Colon (tissue), 2 donors: ENCODE measurements at regions not wholly inside any gene's neighbourhood (a gene's known extent, or its start where the extent isn't known, plus 50 kb on each side); places are given as distances from the start of the nearest gene placed in this dataset.
"Not testable (repeated sequence)": the region's sequence is repeated elsewhere in the genome, so short reads cannot be mapped to it uniquely, and the experiment has no call there.

ENCODE experiments used
- FAIRE-seq: peaks from 2 replicates; lab custom pipeline; 2012; peaks lifted over from hg19 to GRCh38; lab: Jason Lieb, UNC
- donor health status: control.
- donor health status: control.

DNA sequence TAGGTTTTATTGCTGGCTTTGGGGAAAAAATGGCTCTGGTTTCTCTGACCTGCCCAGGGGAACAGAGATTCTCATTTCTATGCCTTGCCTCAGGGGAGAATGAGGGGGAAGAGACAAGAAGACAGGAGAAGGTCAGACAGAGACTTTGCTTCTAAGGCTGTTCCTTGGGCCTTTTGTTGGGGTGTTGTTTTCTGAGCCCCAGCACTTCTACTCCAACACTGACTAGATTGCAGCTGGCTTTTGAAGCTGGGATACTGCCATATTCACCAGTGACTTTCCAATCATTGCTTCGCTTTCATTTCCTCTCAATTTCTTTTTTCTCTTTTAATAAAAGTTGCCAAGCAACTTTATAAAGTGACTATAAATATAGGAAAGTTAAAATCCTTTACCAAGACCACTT lies 143.2 kb upstream of the ARHGEF26 start:
- no peak for FAIRE-seq

DNA sequence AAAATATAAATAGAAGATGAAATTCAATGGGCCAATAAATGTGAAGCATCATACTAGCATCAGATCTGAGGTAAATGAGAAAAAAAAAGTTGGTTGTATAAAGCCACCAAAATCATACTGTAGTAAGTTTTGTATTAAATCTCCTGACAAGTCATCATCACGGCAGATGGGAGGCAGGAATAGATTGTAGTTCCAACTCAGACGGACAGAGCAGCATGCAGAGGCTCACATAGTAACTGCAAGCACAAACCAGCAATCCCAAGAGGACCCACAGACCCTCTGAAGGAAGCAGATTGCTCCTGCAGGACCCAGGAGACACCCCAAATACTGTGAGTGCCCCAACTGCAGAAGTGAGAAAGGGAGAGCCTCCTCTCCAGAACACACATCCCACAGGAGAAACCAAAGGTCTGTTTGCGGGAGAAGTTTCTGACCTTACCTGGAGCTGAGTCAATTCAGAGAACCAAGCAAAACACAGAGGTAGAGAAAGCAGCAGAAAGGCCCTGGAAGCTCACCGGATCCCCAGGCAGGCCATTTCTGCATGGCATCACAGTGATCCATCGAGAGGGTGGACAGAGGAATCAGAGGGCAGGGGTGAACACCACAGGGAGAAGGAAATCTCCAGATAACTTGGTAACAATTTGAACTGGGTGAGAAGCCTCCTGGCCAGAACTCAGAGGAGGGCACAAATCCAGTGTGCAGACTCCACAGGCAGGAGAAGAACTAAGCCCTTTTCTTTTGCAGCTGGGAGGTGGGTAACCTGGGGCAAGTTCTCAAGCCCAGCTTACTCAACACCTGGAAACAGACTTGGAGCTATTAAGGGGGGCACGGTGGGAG lies 141.6 kb upstream of the ARHGEF26 start:
- no peak for FAIRE-seq

DNA sequence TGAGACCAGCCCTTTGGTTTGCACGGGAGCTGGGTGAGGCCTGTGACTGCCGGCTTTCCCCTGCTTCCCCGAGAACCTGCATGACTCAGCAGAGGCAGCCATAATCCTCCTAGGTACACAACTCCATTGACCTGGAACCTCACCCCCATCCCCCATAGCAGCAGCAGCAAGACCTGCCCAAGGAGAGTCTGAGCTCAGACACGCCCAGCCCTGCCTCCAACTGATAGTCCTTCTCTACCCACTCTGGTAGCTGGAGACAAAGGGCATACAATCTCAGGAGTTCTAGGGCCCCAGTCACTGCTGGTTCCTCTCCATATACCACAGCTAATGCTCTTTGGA lies 141.0 kb upstream of the ARHGEF26 start:
- no peak for FAIRE-seq

DNA sequence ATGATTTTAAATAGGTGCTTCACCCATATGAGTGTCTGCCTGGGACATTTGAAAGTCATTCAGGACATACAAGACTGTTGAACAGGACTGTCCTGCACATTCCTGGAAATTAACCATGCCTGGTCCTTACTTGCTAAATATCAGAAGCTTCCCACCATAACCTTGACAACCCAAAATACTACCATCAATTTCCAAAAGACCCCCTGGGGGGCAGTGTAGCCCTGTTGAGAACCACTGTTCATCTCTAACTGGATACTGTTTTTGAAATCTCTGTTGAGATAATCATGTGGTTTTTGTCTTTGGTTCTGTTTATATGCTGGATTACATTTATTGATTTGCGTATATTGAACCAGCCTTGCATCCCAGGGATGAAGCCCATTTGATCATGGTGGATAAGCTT lies 123.8 kb upstream of the ARHGEF26 start:
- FAIRE-seq, result not testable (repeated sequence)

DNA sequence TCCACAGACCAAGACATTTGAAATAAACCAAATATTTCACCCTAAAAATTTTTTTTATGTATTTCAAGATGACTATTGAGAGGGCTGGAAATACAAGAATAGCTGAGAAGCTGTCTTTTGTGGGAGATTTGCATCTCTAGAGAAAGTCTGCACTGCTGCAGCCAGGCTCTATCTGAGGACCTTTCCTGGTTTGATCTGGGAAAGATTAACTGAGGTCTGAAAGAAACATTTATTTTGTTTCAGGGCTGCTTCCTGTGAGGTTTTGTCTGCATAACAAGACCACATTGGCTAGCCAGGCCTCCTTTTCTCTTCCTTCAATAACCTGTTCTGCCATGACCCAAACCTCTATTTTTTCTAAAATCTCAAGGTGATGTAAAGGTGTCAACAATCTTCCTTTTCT lies 117.5 kb upstream of the ARHGEF26 start:
- FAIRE-seq, result no peak

DNA sequence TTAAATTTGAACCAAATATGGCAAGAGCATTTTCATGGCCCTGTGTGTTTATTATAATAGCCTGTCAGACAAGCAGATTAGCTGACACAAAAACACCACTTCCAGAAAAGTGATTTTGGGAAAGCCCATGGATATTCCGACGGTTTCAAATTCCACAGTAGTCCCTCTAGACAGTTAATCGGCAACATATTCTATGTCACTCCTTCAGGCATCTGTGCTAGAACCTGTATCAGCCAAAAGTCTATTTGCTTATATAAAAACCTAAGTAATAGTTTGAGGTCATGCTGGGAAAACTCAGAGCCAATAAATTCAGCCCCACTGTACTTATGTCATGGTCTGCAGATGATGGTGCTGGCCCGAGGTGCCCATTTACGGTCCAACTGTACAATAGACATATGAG lies 110.2 kb upstream of the ARHGEF26 start:
- no peak for FAIRE-seq

DNA sequence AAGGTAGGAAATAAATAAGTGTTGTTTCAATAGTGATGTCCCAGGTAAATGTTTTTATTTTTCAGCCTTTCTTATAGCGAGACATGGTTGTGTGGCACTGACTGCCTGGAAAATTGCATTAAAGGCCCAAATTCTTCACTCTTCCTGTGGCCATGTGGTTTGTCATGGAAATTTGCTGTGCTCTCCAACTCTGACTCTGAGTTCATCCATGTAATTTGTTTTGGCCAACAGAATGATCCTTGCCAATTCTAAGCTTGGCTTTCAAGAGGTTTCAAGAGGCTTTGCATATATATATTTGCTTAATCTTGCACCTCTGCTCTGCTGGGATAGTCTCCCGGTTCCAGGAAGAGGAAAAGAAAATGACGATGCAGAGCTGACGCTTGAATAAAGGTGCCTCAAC lies 107.5 kb upstream of the ARHGEF26 start:
- no peak for FAIRE-seq

DNA sequence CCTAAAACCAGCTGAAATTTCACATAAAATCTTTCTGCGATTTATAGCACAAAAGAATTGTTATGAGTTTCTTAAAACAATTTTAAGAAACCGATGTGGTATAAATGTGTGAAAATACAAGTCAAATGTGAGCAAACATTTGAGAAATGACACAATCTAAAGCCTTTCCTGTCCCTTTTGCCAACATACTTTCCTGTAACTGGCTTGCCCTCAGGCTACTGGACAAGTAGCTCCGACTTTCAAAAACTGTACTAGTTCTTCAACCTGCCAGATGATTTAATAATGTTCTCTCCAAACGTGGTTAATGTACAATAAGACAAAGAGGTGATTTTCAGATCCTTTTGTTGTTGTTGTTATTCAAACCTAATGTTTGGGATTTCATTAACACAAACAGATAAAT lies 105.9 kb upstream of the ARHGEF26 start:
- FAIRE-seq, result no peak

DNA sequence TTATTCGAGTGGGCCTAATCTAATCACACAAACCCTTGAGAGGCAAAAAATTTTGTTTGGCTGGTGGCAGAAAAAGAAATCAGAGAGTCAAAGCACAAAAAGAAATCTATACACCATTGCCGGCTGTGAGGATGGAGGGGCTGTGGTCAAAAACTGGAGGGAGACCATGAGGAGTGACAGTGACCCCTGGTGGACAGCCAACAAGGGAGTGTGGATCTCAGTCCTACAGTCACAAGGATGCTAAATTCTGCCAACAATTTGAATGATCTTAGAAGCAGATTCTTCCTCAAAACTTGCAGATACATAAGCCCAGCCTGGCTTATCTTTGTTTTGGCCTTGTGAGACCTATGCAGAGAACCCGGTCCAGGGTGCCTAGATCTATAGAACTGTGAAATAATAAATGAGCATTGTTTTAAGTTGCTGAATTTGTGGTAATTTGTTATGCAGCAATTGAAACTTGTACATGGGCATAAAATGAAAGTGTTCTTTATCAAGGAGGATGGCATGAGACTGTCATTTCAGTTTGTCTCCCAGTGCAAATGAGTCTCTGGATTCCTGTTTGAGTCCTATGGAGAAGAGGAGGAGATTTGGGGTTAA lies 103.0 kb upstream of the ARHGEF26 start:
- FAIRE-seq, result no peak

DNA sequence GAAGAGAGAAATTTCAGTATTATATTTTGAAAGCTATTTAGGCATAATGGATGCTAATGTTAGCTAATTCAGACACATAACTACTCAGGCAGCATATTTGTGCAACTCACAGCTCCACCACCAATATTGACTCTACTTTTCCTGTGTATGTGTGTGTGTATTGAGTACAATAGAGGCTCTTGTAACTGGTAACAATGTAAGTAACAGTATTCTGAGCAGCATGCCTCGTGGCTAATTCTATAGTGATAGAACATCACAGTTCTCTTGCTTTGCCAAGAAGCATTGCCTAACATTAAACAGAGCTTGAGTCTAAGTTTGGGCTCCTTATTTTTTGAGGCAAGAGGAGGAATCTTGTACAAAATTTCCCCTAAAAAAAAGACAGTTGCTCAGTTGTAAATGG lies 98.6 kb upstream of the ARHGEF26 start:
- no peak for FAIRE-seq

DNA sequence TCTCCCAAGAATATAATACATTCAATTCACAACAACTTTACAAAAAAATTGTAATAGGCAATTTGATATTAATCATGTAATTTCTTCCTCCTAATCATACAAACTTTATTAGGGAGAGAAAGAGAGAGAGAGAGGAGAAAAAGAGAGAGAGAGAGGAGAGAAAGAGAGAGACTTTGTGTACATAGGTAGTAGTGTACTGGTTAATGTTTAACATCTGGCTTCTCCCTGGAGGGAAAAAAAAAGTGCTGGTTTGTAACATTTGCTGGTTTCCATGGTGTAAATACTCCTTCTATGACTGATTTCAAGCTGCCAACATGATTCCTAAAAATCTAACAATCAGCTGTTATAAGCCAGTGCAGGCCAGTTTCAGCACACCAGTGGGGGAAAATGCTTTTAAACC lies 98.0 kb upstream of the ARHGEF26 start:
- no peak for FAIRE-seq

DNA sequence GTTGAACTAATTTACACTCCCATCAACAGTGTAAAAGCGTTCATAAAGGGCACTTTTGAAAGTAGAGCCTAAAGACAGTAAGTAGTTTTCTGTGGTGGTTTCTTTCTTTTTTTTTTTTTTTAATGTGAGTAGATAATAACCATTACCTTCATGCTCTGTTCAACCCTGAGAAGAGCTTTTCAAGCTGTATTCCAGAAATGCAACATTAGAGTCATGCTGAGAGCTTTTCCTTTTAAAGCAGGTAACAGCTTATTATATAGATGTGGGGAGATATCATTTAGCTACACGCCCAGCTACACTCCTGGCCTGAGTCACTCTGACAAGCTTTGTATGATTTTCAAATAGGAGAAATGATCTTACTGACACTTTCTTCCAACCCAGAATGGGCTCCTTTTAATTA lies 96.2 kb upstream of the ARHGEF26 start:
- no peak for FAIRE-seq

DNA sequence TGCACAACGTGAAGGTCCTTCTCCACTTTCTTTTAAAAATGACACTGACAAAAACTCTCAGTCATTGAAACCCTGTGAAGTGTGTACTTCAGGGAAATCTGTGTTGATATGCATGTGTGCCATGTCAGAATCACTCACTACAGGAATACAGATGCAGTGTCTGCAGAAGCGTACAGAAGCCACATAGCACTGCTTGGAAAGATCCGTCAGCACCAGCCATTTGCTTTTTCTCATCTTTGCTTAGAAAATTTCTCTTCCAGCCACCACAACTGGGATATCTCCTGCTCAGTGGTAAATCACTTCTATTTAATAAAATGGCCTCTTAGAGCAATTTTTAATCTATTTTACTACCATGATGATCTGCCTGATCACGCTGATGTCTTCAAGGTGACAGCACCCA lies 91.3 kb upstream of the ARHGEF26 start:
- no peak for FAIRE-seq

DNA sequence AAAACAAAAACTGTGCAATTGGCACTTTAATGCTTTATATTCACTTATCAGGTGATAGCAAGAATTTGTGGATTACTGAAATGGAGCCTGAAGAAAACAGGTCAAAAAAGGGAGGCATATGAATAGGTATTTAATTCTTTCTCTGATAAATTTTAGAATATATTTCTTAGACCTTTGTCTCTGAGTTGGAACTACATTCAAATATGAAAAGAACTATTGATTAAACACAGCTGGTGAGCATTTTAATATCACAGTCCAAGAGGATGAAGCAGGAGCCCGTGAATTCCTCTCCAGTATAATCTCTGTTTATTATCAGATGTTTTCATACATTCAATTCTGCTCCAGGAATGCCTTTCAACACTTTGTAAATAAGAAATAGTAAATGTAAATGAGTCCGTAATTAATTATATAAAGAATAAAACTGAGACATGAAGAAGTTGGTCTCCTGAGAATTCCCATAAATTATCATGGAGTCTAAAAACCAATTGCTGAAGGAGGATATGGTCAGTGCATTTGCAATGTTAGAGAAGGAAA lies 86.3 kb upstream of the ARHGEF26 start:
- FAIRE-seq, result no peak

DNA sequence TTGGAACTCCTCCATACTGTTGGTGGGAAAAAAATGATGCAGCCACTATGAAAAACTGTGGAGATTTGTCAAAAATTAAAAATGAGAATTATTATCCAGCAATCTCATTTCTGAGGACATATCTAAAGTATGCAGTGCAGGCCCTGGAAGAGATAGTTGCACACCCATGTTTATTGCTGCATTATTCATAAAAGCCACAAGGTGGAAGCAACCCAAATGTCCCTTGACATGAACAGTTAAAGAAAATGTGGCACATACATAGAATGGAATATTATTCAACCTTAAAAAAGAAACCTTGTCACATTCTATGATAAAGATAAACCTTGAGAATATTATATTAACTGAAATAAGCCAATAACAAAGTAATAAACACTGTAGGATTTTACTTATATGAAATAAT lies 80.9 kb upstream of the ARHGEF26 start:
- FAIRE-seq, result peak; percentile 36

DNA sequence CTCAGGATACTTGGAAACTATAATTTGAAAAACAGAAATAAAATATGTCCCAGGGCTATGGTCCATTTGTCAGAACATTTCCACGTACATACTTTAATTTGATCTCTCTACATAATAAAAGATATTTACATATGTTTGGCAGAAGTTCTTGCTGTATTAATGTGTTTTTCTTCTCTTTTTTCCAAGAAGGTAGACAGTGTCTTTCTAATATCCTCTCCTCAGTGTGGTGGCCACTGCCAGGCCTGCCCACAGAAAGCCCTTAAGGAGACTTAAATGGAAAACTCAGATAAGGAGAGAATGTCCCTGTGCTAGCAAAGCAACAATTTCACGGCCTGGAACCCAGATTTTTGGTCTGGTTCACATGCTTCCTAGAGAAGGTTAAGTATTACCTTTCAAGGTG lies 76.5 kb upstream of the ARHGEF26 start:
- no peak for FAIRE-seq

DNA sequence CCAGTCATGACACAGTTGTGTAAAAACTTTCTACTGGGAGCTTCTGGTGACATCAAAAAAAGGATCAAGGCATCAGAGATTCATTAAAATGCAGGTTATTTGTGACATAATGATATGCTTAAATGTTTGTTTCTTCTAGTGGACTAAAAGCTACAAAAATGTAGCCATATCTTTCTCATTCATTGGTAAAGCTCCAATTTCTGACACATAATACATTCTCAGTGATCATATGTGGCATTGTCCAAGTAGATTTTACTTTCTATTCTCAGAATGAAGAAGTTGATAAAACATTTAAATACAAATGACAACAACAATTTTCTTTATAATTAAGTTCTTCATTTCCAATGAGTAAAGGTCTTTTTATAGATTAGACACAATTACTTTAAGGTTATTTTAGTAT lies 71.0 kb upstream of the ARHGEF26 start:
- FAIRE-seq, result no peak

DNA sequence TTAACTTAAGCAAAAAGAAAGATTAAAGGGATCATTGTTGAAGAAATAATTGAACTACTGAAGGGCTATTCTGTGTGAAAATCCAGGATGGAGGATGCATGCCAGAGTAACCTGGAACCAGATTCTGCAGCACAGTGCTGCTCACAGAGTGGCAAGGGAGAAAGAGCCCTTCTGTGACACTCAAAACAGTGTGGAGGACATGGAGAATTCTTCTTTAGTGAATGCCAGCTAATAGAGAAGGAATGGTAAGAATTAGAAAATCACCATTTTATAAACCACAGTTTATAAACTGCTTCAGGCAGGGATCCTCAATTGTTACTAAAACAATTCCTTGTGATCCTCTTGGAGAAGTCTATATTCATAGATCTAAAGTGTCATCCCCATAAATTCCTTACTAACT lies 70.4 kb upstream of the ARHGEF26 start:
- no peak for FAIRE-seq

DNA sequence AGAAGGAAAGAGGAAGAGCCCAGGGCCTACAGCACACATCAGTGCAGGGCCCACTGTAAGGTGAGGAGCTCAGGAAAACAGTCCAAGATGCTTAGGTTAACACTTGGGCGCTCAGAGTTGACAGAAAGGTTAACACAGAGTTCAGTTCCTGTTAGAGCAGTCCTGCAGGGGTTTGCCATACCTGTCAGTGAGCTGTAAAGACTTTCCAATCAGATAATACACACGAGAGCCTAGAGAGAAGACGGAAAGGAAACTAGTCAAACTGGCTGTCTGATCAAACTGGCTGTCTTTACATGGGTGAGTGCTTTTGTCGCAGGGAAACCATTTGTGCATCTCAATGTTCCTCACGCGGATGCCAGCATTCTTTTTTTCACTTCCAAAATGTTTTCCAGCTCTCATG lies 61.4 kb upstream of the ARHGEF26 start:
- no peak for FAIRE-seq

DNA sequence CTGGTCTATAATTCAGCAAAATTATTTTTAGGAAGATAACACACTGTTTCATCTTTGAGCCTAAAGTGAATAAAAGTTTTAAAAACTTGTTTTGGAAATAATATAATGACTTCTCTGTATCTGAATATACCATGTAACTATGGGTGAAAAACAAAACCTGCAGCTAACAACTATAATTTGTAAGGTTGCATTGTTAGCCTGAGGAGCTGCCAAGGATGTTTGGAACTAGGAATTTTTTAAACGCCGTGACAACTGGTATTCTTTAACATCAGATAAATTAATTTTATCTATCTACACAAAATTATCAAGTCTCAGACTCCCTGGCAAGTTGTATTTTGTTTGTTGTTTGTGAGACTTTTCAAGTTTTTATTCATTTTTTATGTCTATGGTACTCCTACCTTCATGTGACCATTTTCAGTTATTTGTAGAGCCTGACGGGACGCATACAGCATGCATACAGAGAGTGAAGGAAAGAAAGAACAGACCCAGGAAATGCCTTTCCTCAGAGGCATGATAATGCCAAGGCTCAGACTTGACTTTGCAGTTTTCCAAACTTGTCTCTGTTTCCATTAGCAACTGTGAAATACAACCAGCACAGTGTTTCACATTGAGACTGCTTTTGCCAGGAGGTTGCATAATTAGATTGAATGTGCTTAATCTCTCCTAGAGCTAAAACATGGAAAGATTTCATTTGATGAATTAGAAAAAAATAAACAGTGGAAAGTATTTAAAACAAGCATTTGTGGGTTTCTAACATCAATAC lies 60.8 kb upstream of the ARHGEF26 start:
- no peak for FAIRE-seq

DNA sequence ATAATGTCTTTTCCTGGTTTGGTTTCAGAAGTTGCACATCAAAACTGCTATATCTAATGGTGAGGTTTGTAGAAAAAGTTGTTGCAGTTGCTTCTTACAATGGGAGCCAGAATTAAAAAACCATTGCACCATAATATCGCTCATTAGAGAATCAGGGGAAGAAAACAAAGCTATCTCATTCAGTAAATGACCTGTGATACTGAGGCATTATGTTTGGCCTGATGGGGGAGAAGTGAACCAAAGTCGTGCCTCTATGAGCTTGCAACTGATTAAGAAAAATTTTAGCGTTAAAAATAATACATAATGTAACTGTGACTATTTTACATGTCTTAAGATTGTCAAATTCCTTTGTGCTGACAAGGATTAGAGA lies 60.2 kb upstream of the ARHGEF26 start:
- no peak for FAIRE-seq

DNA sequence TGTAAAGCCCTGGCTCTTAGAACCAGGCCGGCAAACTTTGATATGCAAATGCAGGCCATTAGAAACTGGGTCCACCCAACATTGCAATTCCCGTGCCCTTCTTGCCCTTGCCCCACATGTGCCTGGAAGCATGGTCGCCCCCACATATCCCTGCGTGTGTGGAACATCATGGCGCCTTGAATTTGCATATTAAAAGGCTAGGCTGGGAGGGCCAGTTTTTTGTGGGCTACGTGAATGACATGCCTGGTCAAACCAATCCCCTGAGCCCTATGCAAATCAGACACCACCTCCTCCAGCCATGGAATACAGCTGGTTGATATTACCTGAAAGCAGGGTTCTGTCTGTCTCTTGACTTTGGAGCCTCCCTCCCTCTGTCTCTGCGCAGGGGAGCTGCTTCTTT lies 58.7 kb upstream of the ARHGEF26 start:
- no peak for FAIRE-seq

DNA sequence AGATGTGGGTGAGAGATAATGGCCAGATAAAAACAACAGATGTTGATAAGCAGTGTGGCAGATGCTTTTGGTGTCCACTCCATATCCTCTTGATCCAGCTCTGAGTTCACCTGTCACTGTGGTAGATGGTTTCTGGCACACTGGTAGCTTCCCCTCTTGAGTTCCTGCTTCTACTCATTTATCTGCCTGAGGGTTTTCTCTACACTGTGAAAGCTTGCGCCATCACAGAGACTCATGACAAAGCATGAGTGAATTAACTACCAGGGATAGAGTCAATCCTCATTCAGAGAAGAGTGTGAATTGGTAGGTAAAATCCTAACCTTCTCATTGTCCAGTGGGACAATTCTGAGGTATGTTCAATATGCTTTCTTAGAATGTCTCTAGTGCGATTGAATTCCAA lies 50.0 kb upstream of the ARHGEF26 start:
- no peak for FAIRE-seq
